H1 (cell line): ENCODE measurements at regions not wholly inside any gene's neighbourhood (a gene's known extent, or its start where the extent isn't known, plus 50 kb on each side); places are given as distances from the start of the nearest gene placed in this dataset.

ENCODE experiments used
- CTCF ChIA-PET: fragments of 300-600 bp; sonication (Branson Sonifier 250); formaldehyde crosslinking; loops from one replicate; lab custom pipeline; 2021; ENCODE audit not compliant: partially characterized antibody; lab: Charles Lee
- POLR2A ChIA-PET: fragments of 300-600 bp; sonication (Branson Sonifier 250); formaldehyde crosslinking; loops from one replicate; lab custom pipeline; 2021; ENCODE audit warnings: inconsistent platforms; ENCODE audit not compliant: partially characterized antibody; lab: Charles Lee
- DNase-seq, 2 experiments: peaks; one replicate each; pipeline versions ENCODE4 v3.0.0 to v3.0.0-alpha.2; 2010 to 2022; ENCODE audit warnings: low spot score in 2 of 2, low read depth in 1 of 2, mixed read lengths in 1 of 2
- FAIRE-seq: peaks from 2 replicates; lab custom pipeline; 2011; peaks lifted over from hg19 to GRCh38; lab: Jason Lieb, UNC
- H2AFZ ChIP-seq: 2 replicates; pipeline ENCODE4 v1.8.1; 2012; ENCODE audit warnings: low read length, inconsistent platforms
- H2AK5ac ChIP-seq: 2 replicates; pipeline ENCODE4 v1.6.1; 2013; ENCODE audit warnings: low read depth, low read length
- H2BK120ac ChIP-seq: replicated peaks from 2 replicates; pipeline ENCODE3; 2013; ENCODE audit warnings: low read depth, low read length, inconsistent platforms
- H2BK12ac ChIP-seq: 2 replicates; pipeline ENCODE4 v1.6.1; 2013; ENCODE audit warnings: low read depth, low read length
- H2BK15ac ChIP-seq: 2 replicates; pipeline ENCODE4 v1.6.1; 2013; ENCODE audit warnings: low read length
- H2BK20ac ChIP-seq: 2 replicates; pipeline ENCODE4 v1.6.1; 2013; ENCODE audit warnings: low read length
- H2BK5ac ChIP-seq: 2 replicates; pipeline ENCODE4 v1.6.1; 2013; ENCODE audit warnings: low read depth, low read length
- H3K14ac ChIP-seq: 2 replicates; pipeline ENCODE4 v1.6.1; 2013; ENCODE audit warnings: inconsistent platforms; ENCODE audit not compliant: insufficient read length
- H3K18ac ChIP-seq: 2 replicates; pipeline ENCODE4 v1.6.1; 2013; ENCODE audit warnings: low read length; ENCODE audit errors: extremely low read depth
- H3K23ac ChIP-seq: 2 replicates; pipeline ENCODE4 v1.6.1; 2013; ENCODE audit warnings: inconsistent platforms; ENCODE audit not compliant: insufficient read length
- H3K23me2 ChIP-seq: 2 replicates; pipeline ENCODE4 v1.6.1; 2013; ENCODE audit warnings: low read depth, low read length
- H3K27ac ChIP-seq: 2 replicates; pipeline ENCODE4 v1.6.1; 2011; ENCODE audit warnings: low read depth, low read length, inconsistent platforms
- H3K27me3 ChIP-seq, 4 experiments: replicated peaks in 1 of 4; 1 replicate in 1 of 4; 2 replicates in 3 of 4; pipeline versions ENCODE4 v1.6.1 to v1.8.1; 2011 to 2013; ENCODE audit warnings: low read length in 3 of 4, mild to moderate bottlenecking in 3 of 4, inconsistent platforms in 2 of 4, mixed read lengths in 2 of 4, moderate library complexity in 1 of 4; ENCODE audit not compliant: control insufficient read depth in 3 of 4, insufficient read depth in 3 of 4; ENCODE audit errors: extremely low read depth in 1 of 4
- H3K36me3 ChIP-seq, 4 experiments: 2 replicates each; pipeline versions ENCODE4 v1.6.1 to v1.8.1; 2011 to 2013; ENCODE audit warnings: mild to moderate bottlenecking in 4 of 4, low read length in 3 of 4, moderate library complexity in 2 of 4, control low read depth in 1 of 4, inconsistent platforms in 1 of 4; ENCODE audit not compliant: insufficient read depth in 4 of 4, control insufficient read depth in 2 of 4
- H3K4ac ChIP-seq: replicated peaks from 2 replicates; pipeline ENCODE3; 2013; ENCODE audit warnings: low read length, low read depth, mixed read lengths, inconsistent platforms; ENCODE audit not compliant: insufficient read length
- H3K4me1 ChIP-seq, 4 experiments: replicated peaks in 1 of 4; 1 replicate in 1 of 4; 2 replicates in 3 of 4; pipeline versions ENCODE4 v1.6.1 to v1.8.1; 2011 to 2013; ENCODE audit warnings: low read length in 3 of 4, inconsistent platforms in 2 of 4, mixed read lengths in 1 of 4; ENCODE audit not compliant: insufficient read depth in 4 of 4, control insufficient read depth in 3 of 4
- H3K4me2 ChIP-seq, 2 experiments: 2 replicates each; pipeline versions ENCODE4 v1.6.1 to v1.8.1; 2011 to 2013; ENCODE audit warnings: low read depth in 2 of 2, low read length in 2 of 2, control low read depth in 1 of 2, inconsistent platforms in 1 of 2, mild to moderate bottlenecking in 1 of 2; ENCODE audit not compliant: insufficient read depth in 1 of 2
- H3K4me3 ChIP-seq, 4 experiments: fragments of 200-600, 300-600 bp in 1 of 4; sonication (generic), shearing (Covaris generic), sonication (Bioruptor Twin) in 1 of 4; 2 replicates each; pipeline versions ENCODE4 v1.5.1 to v1.8.1; 2011 to 2016; ENCODE audit warnings: low read length in 4 of 4, low read depth in 3 of 4, control low read depth in 2 of 4, inconsistent platforms in 2 of 4, mild to moderate bottlenecking in 2 of 4, mixed read lengths in 1 of 4, moderate library complexity in 1 of 4; ENCODE audit not compliant: insufficient read depth in 2 of 4; ENCODE audit errors: extremely low read depth in 1 of 4
- H3K56ac ChIP-seq: replicated peaks from 2 replicates; pipeline ENCODE3; 2013; ENCODE audit warnings: low read depth, mild to moderate bottlenecking, mixed read lengths, low read length, inconsistent platforms; ENCODE audit not compliant: insufficient read length
- H3K79me1 ChIP-seq: 2 replicates; pipeline ENCODE4 v1.6.1; 2013; ENCODE audit warnings: low read depth, low read length, control low read depth
- H3K79me2 ChIP-seq, 2 experiments: 2 replicates each; pipeline versions ENCODE4 v1.6.1 to v1.8.1; 2012 to 2013; ENCODE audit warnings: low read length in 2 of 2, mild to moderate bottlenecking in 2 of 2, inconsistent platforms in 1 of 2; ENCODE audit not compliant: insufficient read depth in 2 of 2, control insufficient read depth in 1 of 2
- H3K9ac ChIP-seq, 4 experiments: replicated peaks in 1 of 4; 1 replicate in 1 of 4; 2 replicates in 3 of 4; pipeline versions ENCODE4 v1.6.1 to v1.8.1; 2011 to 2013; ENCODE audit warnings: low read depth in 3 of 4, low read length in 3 of 4, control low read depth in 2 of 4, mild to moderate bottlenecking in 2 of 4, moderate library complexity in 2 of 4, inconsistent platforms in 1 of 4; ENCODE audit errors: extremely low read depth in 1 of 4
- H3K9me3 ChIP-seq, 2 experiments: 2 replicates each; pipeline versions ENCODE4 v1.6.1 to v1.8.1; 2012 to 2013; ENCODE audit warnings: mild to moderate bottlenecking in 2 of 2, moderate library complexity in 2 of 2, control low read depth in 1 of 2, inconsistent platforms in 1 of 2, low read depth in 1 of 2, low read length in 1 of 2, mixed read lengths in 1 of 2; ENCODE audit not compliant: insufficient read depth in 2 of 2
- H4K20me1 ChIP-seq, 2 experiments: replicated peaks in 1 of 2; 2 replicates each; pipeline versions ENCODE3 to v1.8.1; 2011 to 2013; ENCODE audit warnings: inconsistent platforms in 2 of 2, low read length in 2 of 2, mild to moderate bottlenecking in 1 of 2; ENCODE audit not compliant: insufficient read depth in 2 of 2, control insufficient read depth in 1 of 2
- H4K5ac ChIP-seq: 2 replicates; pipeline ENCODE4 v1.6.1; 2013; ENCODE audit warnings: low read length, low read depth, mixed read lengths, inconsistent platforms; ENCODE audit not compliant: insufficient read length
- H4K8ac ChIP-seq: 2 replicates; pipeline ENCODE4 v1.8.0; 2013; ENCODE audit warnings: mild to moderate bottlenecking, moderate library complexity, low read length, inconsistent platforms; ENCODE audit not compliant: insufficient read depth; ENCODE audit errors: extremely low read depth
- H4K91ac ChIP-seq: replicated peaks from 2 replicates; pipeline ENCODE3; 2013; ENCODE audit warnings: low read length, mixed read lengths, inconsistent platforms; ENCODE audit not compliant: insufficient read length
- GTF2F1 ChIP-seq: IDR thresholded peaks from 2 replicates; pipeline ENCODE4 v1.6.1; 2012; ENCODE audit warnings: low read depth, low read length, improper control_type of control experiment, borderline replicate concordance
- MAFK ChIP-seq: IDR thresholded peaks from 2 replicates; pipeline ENCODE4 v1.6.1; 2012; ENCODE audit warnings: low read depth, mild to moderate bottlenecking, improper control_type of control experiment, low read length
- WGBS, 2 experiments: shearing (Covaris generic) in 1 of 2; methylation state at CpG; one replicate each; pipeline versions ENCODE4 v1.1.6 to v1.1.7; 2013 to 2015; ENCODE audit warnings: low lambda C conversion rate in 2 of 2, mixed read lengths in 2 of 2, inconsistent platforms in 1 of 2, low coverage in 1 of 2, missing lambda C conversion rate in 1 of 2; ENCODE audit not compliant: insufficient replicate concordance in 2 of 2, insufficient coverage in 1 of 2, insufficient read length in 1 of 2; ENCODE audit errors: extremely low coverage in 1 of 2, missing lambda C conversion rate in 1 of 2; 5-methylcytosine and 5-hydroxymethylcytosine counted together

GRCh38 chr2:7910752-7911151 is 771.1 kb upstream of the ID2 start:
- Histone ChIP-seq H2BK15ac (no peak overlapping the region), H3K79me1 (no peaks in the 10 kb centered on the region), H3K9me3 (peaks cover 0 to 3% of the 10 kb centered on the region in 2 experiments; a peak in 2 of 4 replicates), H3K27ac (no peak overlapping the region), H3K4me1 (peaks cover 3 to 4% (median 3%) of the 10 kb centered on the region in 4 experiments; a peak in 6 of 7 replicates), H2BK12ac (no peak overlapping the region), H3K27me3 (no peaks in the 10 kb centered on the region), H3K18ac (no peak overlapping the region), H3K4ac (no peak overlapping the region), H2BK5ac (no peak overlapping the region), H4K20me1 (no peaks in the 10 kb centered on the region)
- DNase-seq: no peak
- ChIA-PET POLR2A (interaction anchor here (1.3 kb wide), 1 partner anchor 12 kb away, joined by 3 read pairs; no protein-coding TSS in a partner anchor), CTCF (no interaction called here)
- TF ChIP-seq MAFK (0 out of 2 replicates have a peak, but pooled peaks have one; percentile 7), GTF2F1 (no peak)
- TF ChIP-seq, all 59 proteins: peak for 1
- Histone ChIP-seq H3K23ac (no peak overlapping the region), H2BK20ac (no peak overlapping the region), H3K23me2 (no peaks in the 10 kb centered on the region), H2BK120ac (no peak overlapping the region), H3K4me3 (no peak overlapping the region), H3K36me3 (no peaks in the 10 kb centered on the region), H4K8ac (no peak overlapping the region), H2AFZ (no peak overlapping the region), H3K79me2 (no peaks in the 10 kb centered on the region), H2AK5ac (no peak overlapping the region), H4K91ac (no peak overlapping the region), H3K9ac (no peak overlapping the region), H3K14ac (no peak overlapping the region), H4K5ac (no peak overlapping the region), H3K56ac (no peak overlapping the region), H3K4me2 (no peak overlapping the region)
- WGBS, 2 experiments: 91% methylated on average over 3 of the region's 3 CpGs; no CpG with 5 or more reads in 1 of the 2 experiments
- no peak for FAIRE-seq
